ENCODE measurements at regions not wholly inside any gene's neighbourhood (a gene's known extent, or its start where the extent isn't known, plus 50 kb on each side); places are given as distances from the start of the nearest gene placed in this dataset.

GRCh38 chr5:28505121-28505520 is 1466.7 kb upstream of the CDH9 start:
- TF ChIP-seq, protein P1, sequence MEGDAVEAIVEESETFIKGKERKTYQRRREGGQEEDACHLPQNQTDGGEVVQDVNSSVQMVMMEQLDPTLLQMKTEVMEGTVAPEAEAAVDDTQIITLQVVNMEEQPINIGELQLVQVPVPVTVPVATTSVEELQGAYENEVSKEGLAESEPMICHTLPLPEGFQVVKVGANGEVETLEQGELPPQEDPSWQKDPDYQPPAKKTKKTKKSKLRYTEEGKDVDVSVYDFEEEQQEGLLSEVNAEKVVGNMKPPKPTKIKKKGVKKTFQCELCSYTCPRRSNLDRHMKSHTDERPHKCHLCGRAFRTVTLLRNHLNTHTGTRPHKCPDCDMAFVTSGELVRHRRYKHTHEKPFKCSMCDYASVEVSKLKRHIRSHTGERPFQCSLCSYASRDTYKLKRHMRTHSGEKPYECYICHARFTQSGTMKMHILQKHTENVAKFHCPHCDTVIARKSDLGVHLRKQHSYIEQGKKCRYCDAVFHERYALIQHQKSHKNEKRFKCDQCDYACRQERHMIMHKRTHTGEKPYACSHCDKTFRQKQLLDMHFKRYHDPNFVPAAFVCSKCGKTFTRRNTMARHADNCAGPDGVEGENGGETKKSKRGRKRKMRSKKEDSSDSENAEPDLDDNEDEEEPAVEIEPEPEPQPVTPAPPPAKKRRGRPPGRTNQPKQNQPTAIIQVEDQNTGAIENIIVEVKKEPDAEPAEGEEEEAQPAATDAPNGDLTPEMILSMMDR (IDR thresholded peaks at IDR 0.05) = no peak
- no peak for TF ChIP-seq ZFX (IDR thresholded peaks at IDR 0.05; ENCODE audit: borderline replicate concordance)
